ENCODE measurements at regions not wholly inside any gene's neighbourhood (a gene's known extent, or its start where the extent isn't known, plus 50 kb on each side); places are given as distances from the start of the nearest gene placed in this dataset.

DNA sequence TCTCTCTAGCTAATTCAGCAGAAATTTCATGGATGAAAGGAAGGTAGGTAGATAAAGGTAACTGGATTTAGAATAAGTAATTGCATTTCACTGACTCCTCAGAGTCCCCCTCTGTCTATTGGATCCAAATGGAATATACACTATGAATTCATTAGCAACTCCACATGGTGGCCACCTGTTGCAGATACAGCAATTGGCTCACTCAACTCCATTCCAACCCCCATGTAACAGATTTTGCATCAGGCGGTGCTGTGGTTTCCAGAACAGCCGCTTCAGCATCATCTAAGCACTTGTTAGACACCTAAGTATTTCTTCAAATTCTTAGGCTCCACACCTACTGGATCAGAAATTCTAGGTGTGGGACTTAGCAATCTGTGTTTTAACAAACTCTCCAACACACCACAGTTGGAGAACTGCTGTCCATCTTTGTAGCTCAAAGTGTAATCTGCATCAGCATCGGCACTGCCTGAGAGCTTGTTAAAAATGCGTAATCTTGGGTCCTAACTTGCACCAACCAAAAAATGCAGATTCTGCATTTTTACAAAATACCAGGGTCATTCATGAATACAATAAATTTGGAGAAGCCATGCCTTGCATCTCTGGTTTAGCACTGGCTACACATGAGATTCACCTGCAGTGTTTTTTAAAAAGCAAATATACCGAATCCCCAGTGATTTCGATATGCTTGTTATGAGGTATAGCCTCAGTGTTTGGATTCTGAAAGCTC lies 413.8 kb upstream of the CD180 start:
- Histone ChIP-seq H3K9me3 (no peaks in the 10 kb centered on the region), H3K4me3 (no peak overlapping the region), H3K27ac (no peak overlapping the region), H3K4me1 (no peaks in the 10 kb centered on the region), H3K27me3 (no peaks in the 10 kb centered on the region), H3K36me3 (no peaks in the 10 kb centered on the region)
- TF ChIP-seq POLR2A (IDR thresholded peaks at IDR 0.05): no peak
- no peak for TF ChIP-seq CTCF (IDR thresholded peaks at IDR 0.05)
- no peak for DNase-seq
- intact Hi-C loops (cut with DNase I; ENCODE audit: low total_unique reads): no loop called here

DNA sequence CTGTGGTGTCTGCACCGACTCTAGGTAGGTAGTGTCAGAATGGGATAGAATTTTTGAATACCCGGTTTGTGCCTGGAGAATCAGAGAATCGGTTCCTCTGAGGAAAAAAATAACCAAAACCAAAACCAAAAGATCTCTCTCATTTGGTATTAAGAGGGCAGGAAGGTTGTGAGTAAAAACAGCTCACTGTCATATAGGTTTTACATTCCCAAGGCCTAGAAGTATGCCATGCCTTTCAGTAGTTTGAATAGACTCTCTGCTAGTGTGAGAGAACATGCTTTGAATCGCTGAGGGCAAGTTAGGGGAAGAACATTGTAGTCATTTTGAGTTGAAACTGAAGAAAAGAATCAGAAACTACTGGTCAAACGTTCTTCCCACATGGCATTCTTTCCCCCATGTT lies 411.4 kb upstream of the CD180 start:
- Histone ChIP-seq H3K4me1 (no peaks in the 10 kb centered on the region), H3K4me3 (no peak overlapping the region), H3K36me3 (no peaks in the 10 kb centered on the region), H3K27me3 (no peaks in the 10 kb centered on the region), H3K27ac (no peak overlapping the region), H3K9me3 (no peaks in the 10 kb centered on the region)
- intact Hi-C loops (cut with DNase I; ENCODE audit: low total_unique reads): no loop called here
- TF ChIP-seq POLR2A (IDR thresholded peaks at IDR 0.05) (no peak), CTCF (IDR thresholded peaks at IDR 0.05) (no peak)
- DNase-seq: no peak

DNA sequence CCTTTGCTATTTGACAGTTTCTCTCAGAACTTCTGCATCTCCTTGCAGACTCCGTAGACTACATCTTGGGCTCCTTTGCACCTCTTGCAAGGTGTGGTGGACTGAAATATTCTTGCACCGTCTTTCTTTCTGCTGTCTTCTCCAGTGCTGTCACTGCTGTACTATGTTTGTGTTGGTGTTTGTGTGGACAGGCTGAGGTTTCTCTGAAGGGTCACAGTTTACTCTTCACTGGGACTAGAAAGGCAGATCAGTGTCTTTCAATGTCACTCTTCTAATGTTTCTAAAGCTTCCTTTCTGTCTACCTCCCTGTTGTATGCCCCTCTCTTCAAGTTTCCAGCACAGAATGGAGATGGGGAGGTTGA lies 410.0 kb upstream of the CD180 start:
- no peaks in the 10 kb centered on the region for H3K27me3 ChIP-seq
- no peaks in the 10 kb centered on the region for H3K9me3 ChIP-seq
- H3K4me3 ChIP-seq: no peak overlapping the region
- no peak overlapping the region for H3K27ac ChIP-seq
- no peaks in the 10 kb centered on the region for H3K4me1 ChIP-seq
- DNase-seq: no peak
- no peaks in the 10 kb centered on the region for H3K36me3 ChIP-seq
- intact Hi-C loops (cut with DNase I; ENCODE audit: low total_unique reads): no loop called here
- no peak for TF ChIP-seq CTCF (IDR thresholded peaks at IDR 0.05)
- no peak for TF ChIP-seq POLR2A (IDR thresholded peaks at IDR 0.05)

DNA sequence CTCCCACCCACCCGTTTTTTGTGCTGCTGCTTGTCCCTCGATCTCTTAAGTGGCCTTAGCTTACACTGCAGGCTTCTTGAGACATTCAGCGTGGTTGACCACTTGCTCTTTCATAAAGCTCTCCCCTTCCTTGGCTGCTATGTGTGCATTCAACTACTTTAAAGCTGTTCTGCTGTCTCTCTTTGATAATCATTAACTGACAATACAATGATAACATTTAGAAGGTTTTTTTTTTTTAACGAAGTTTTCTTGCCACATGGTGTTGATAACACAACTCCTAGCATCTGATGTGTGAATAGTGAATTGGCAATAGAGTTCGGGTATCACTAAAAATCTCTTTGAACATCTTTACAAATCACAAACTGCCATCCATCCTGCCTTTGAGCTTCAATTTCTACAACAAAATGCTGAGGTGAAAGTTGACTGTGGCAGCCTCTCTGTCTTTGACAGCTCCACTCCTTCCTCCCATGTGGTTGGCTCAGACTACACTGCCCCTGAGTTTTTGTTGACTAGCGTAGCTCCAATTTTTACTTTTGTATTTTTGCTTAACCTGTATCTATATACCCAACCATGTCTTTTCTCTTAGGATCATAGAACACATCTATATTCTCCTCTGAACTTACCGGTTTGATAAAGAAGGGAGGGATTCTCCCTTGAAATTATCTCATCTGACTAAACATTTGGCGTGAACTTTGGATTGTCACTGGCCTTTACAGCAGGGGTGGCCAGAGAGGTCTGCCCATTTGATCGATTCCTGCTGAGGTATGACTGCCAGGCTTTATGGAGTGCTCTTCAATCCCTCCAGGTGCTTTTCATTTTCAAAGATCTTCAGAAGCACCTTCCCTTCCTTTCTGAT lies 409.4 kb upstream of the CD180 start:
- no peak for DNase-seq
- no peak for TF ChIP-seq CTCF (IDR thresholded peaks at IDR 0.05)
- TF ChIP-seq POLR2A (IDR thresholded peaks at IDR 0.05): no peak
- Histone ChIP-seq H3K36me3 (no peaks in the 10 kb centered on the region), H3K4me3 (no peak overlapping the region), H3K27me3 (no peaks in the 10 kb centered on the region), H3K9me3 (no peaks in the 10 kb centered on the region), H3K27ac (no peak overlapping the region), H3K4me1 (no peaks in the 10 kb centered on the region)
- intact Hi-C loops (cut with DNase I; ENCODE audit: low total_unique reads): no loop called here

DNA sequence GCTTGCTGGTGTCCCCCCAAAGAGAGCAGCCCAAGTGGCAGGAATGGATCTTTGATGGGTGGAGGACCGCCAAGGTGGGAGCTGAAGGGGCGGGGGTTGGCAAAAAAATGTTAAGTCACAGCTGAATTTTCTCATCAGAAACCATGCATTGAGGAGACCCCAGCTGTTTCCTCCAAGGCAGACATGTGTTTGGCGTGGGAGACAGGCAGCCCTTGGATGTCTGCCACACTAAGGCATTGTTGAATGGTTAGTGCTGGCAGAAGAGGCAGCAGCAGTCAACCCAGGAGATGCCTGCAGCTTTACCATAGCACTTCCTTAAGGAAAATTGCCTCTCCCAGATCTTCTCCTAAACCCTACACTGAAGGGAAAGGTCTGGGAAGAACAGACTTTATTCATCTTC lies 394.9 kb upstream of the CD180 start:
- no peak for DNase-seq
- Histone ChIP-seq H3K9me3 (no peaks in the 10 kb centered on the region), H3K27ac (no peak overlapping the region), H3K27me3 (no peaks in the 10 kb centered on the region), H3K36me3 (no peaks in the 10 kb centered on the region), H3K4me3 (no peak overlapping the region), H3K4me1 (no peaks in the 10 kb centered on the region)
- TF ChIP-seq CTCF (IDR thresholded peaks at IDR 0.05) (no peak), POLR2A (IDR thresholded peaks at IDR 0.05) (no peak)
- intact Hi-C loops (cut with DNase I; ENCODE audit: low total_unique reads): no loop called here

Data from uterus (tissue), 3 donors.